ENCODE measurements at regions not wholly inside any gene's neighbourhood (a gene's known extent, or its start where the extent isn't known, plus 50 kb on each side); places are given as distances from the start of the nearest gene placed in this dataset.

- H3K27me3 ChIP-seq (ENCODE audit: control insufficient read depth in 2 of 2, insufficient read depth in 1 of 2, low read length in 1 of 2) = no peaks in the 10 kb centered on the region
- H3K4me1 ChIP-seq (ENCODE audit: control insufficient read depth in 2 of 2, insufficient read depth in 2 of 2, low read length in 2 of 2) = no peaks in the 10 kb centered on the region
- DNase-seq (ENCODE audit: low read depth in 6 of 9, low spot score in 9 of 9) = no peak
- no peaks in the 10 kb centered on the region for H3K9me3 ChIP-seq (ENCODE audit: control insufficient read depth in 2 of 2, insufficient read depth in 1 of 2, low read length in 1 of 2)
- WGBS = 92% methylated on average over 1 of the region's 1 CpG
- no peak overlapping the region for H3K27ac ChIP-seq (ENCODE audit: low read depth in 1 of 2, low read length in 1 of 2)
- H3K4me3 ChIP-seq (ENCODE audit: low read length in 2 of 2) = no peak overlapping the region
- H3K36me3 ChIP-seq (ENCODE audit: control insufficient read depth in 2 of 2, insufficient read depth in 2 of 2, low read length in 1 of 2) = no peaks in the 10 kb centered on the region
Observed at GRCh38 chr6:139572001-139572400, 197.6 kb upstream of the CITED2 start.

GRCh38 chr6:139570166-139570565 lies 195.7 kb upstream of the CITED2 start:
- Histone ChIP-seq H3K4me3 (ENCODE audit: low read length in 2 of 2) (no peak overlapping the region), H3K9me3 (ENCODE audit: control insufficient read depth in 2 of 2, insufficient read depth in 1 of 2, low read length in 1 of 2) (no peaks in the 10 kb centered on the region), H3K4me1 (ENCODE audit: control insufficient read depth in 2 of 2, insufficient read depth in 2 of 2, low read length in 2 of 2) (no peaks in the 10 kb centered on the region), H3K27me3 (ENCODE audit: control insufficient read depth in 2 of 2, insufficient read depth in 1 of 2, low read length in 1 of 2) (no peaks in the 10 kb centered on the region), H3K36me3 (ENCODE audit: control insufficient read depth in 2 of 2, insufficient read depth in 2 of 2, low read length in 1 of 2) (no peaks in the 10 kb centered on the region), H3K27ac (ENCODE audit: low read depth in 1 of 2, low read length in 1 of 2) (no peak overlapping the region)
- 95% methylated on average over 3 of the region's 3 CpGs for WGBS
- no peak for DNase-seq (ENCODE audit: low read depth in 6 of 9, low spot score in 9 of 9)

- Histone ChIP-seq H3K27me3 (ENCODE audit: control insufficient read depth in 2 of 2, insufficient read depth in 1 of 2, low read length in 1 of 2) (no peaks in the 10 kb centered on the region), H3K27ac (ENCODE audit: low read depth in 1 of 2, low read length in 1 of 2) (no peak overlapping the region), H3K36me3 (ENCODE audit: control insufficient read depth in 2 of 2, insufficient read depth in 2 of 2, low read length in 1 of 2) (no peaks in the 10 kb centered on the region), H3K9me3 (ENCODE audit: control insufficient read depth in 2 of 2, insufficient read depth in 1 of 2, low read length in 1 of 2) (no peaks in the 10 kb centered on the region), H3K4me1 (ENCODE audit: control insufficient read depth in 2 of 2, insufficient read depth in 2 of 2, low read length in 2 of 2) (no peaks in the 10 kb centered on the region), H3K4me3 (ENCODE audit: low read length in 2 of 2) (no peak overlapping the region)
- DNase-seq (ENCODE audit: low read depth in 6 of 9, low spot score in 9 of 9) = no peak
- WGBS = 94% methylated on average over 4 of the region's 4 CpGs
Observed at GRCh38 chr6:139569566-139569965, 195.1 kb upstream of the CITED2 start.

GRCh38 chr6:139568956-139569538 lies 194.6 kb upstream of the CITED2 start:
- no peaks in the 10 kb centered on the region for H3K36me3 ChIP-seq (ENCODE audit: control insufficient read depth in 2 of 2, insufficient read depth in 2 of 2, low read length in 1 of 2)
- no peak overlapping the region for H3K27ac ChIP-seq (ENCODE audit: low read depth in 1 of 2, low read length in 1 of 2)
- no peaks in the 10 kb centered on the region for H3K4me1 ChIP-seq (ENCODE audit: control insufficient read depth in 2 of 2, insufficient read depth in 2 of 2, low read length in 2 of 2)
- no peaks in the 10 kb centered on the region for H3K27me3 ChIP-seq (ENCODE audit: control insufficient read depth in 2 of 2, insufficient read depth in 1 of 2, low read length in 1 of 2)
- H3K4me3 ChIP-seq (ENCODE audit: low read length in 2 of 2) = no peak overlapping the region
- no peaks in the 10 kb centered on the region for H3K9me3 ChIP-seq (ENCODE audit: control insufficient read depth in 2 of 2, insufficient read depth in 1 of 2, low read length in 1 of 2)
- 92% methylated on average over 5 of the region's 5 CpGs for WGBS
- no peak for DNase-seq (ENCODE audit: low read depth in 6 of 9, low spot score in 9 of 9)

- Histone ChIP-seq H3K27ac (ENCODE audit: low read depth in 1 of 2, low read length in 1 of 2) (no peak overlapping the region), H3K27me3 (ENCODE audit: control insufficient read depth in 2 of 2, insufficient read depth in 1 of 2, low read length in 1 of 2) (no peaks in the 10 kb centered on the region), H3K4me1 (ENCODE audit: control insufficient read depth in 2 of 2, insufficient read depth in 2 of 2, low read length in 2 of 2) (no peaks in the 10 kb centered on the region), H3K4me3 (ENCODE audit: low read length in 2 of 2) (no peak overlapping the region), H3K36me3 (ENCODE audit: control insufficient read depth in 2 of 2, insufficient read depth in 2 of 2, low read length in 1 of 2) (no peaks in the 10 kb centered on the region), H3K9me3 (ENCODE audit: control insufficient read depth in 2 of 2, insufficient read depth in 1 of 2, low read length in 1 of 2) (no peaks in the 10 kb centered on the region)
- no peak for DNase-seq (ENCODE audit: low read depth in 6 of 9, low spot score in 9 of 9)
- 92% methylated on average over 3 of the region's 3 CpGs for WGBS
Observed at GRCh38 chr6:139568151-139568955, 193.9 kb upstream of the CITED2 start.

GRCh38 chr6:139567095-139567494 lies 192.6 kb upstream of the CITED2 start:
- Histone ChIP-seq H3K27ac (ENCODE audit: low read depth in 1 of 2, low read length in 1 of 2) (no peak overlapping the region), H3K4me3 (ENCODE audit: low read length in 2 of 2) (no peak overlapping the region), H3K36me3 (ENCODE audit: control insufficient read depth in 2 of 2, insufficient read depth in 2 of 2, low read length in 1 of 2) (no peaks in the 10 kb centered on the region), H3K27me3 (ENCODE audit: control insufficient read depth in 2 of 2, insufficient read depth in 1 of 2, low read length in 1 of 2) (no peaks in the 10 kb centered on the region), H3K9me3 (ENCODE audit: control insufficient read depth in 2 of 2, insufficient read depth in 1 of 2, low read length in 1 of 2) (no peaks in the 10 kb centered on the region), H3K4me1 (ENCODE audit: control insufficient read depth in 2 of 2, insufficient read depth in 2 of 2, low read length in 2 of 2) (no peaks in the 10 kb centered on the region)
- WGBS = 97% methylated on average over 3 of the region's 3 CpGs
- no peak for DNase-seq (ENCODE audit: low read depth in 6 of 9, low spot score in 9 of 9)

- no peaks in the 10 kb centered on the region for H3K27me3 ChIP-seq (ENCODE audit: control insufficient read depth in 2 of 2, insufficient read depth in 1 of 2, low read length in 1 of 2)
- H3K36me3 ChIP-seq (ENCODE audit: control insufficient read depth in 2 of 2, insufficient read depth in 2 of 2, low read length in 1 of 2) = no peaks in the 10 kb centered on the region
- H3K4me3 ChIP-seq (ENCODE audit: low read length in 2 of 2) = no peak overlapping the region
- H3K4me1 ChIP-seq (ENCODE audit: control insufficient read depth in 2 of 2, insufficient read depth in 2 of 2, low read length in 2 of 2) = no peaks in the 10 kb centered on the region
- no peak overlapping the region for H3K27ac ChIP-seq (ENCODE audit: low read depth in 1 of 2, low read length in 1 of 2)
- 39% methylated on average over 1 of the region's 1 CpG for WGBS
- DNase-seq (ENCODE audit: low read depth in 6 of 9, low spot score in 9 of 9) = no peak
- H3K9me3 ChIP-seq (ENCODE audit: control insufficient read depth in 2 of 2, insufficient read depth in 1 of 2, low read length in 1 of 2) = no peaks in the 10 kb centered on the region
Observed at GRCh38 chr6:139565591-139565990, 191.1 kb upstream of the CITED2 start.

- Histone ChIP-seq H3K9me3 (ENCODE audit: control insufficient read depth in 2 of 2, insufficient read depth in 1 of 2, low read length in 1 of 2) (no peaks in the 10 kb centered on the region), H3K4me3 (ENCODE audit: low read length in 2 of 2) (no peak overlapping the region), H3K27me3 (ENCODE audit: control insufficient read depth in 2 of 2, insufficient read depth in 1 of 2, low read length in 1 of 2) (no peaks in the 10 kb centered on the region), H3K4me1 (ENCODE audit: control insufficient read depth in 2 of 2, insufficient read depth in 2 of 2, low read length in 2 of 2) (no peaks in the 10 kb centered on the region), H3K27ac (ENCODE audit: low read depth in 1 of 2, low read length in 1 of 2) (no peak overlapping the region), H3K36me3 (ENCODE audit: control insufficient read depth in 2 of 2, insufficient read depth in 2 of 2, low read length in 1 of 2) (no peaks in the 10 kb centered on the region)
- DNase-seq (ENCODE audit: low read depth in 6 of 9, low spot score in 9 of 9) = no peak
- WGBS = 97% methylated on average over 3 of the region's 3 CpGs
Observed at GRCh38 chr6:139557547-139557946, 183.1 kb upstream of the CITED2 start.

- no peaks in the 10 kb centered on the region for H3K4me1 ChIP-seq (ENCODE audit: control insufficient read depth in 2 of 2, insufficient read depth in 2 of 2, low read length in 2 of 2)
- H3K4me3 ChIP-seq (ENCODE audit: low read length in 2 of 2) = no peak overlapping the region
- no peaks in the 10 kb centered on the region for H3K36me3 ChIP-seq (ENCODE audit: control insufficient read depth in 2 of 2, insufficient read depth in 2 of 2, low read length in 1 of 2)
- no peaks in the 10 kb centered on the region for H3K27me3 ChIP-seq (ENCODE audit: control insufficient read depth in 2 of 2, insufficient read depth in 1 of 2, low read length in 1 of 2)
- no peaks in the 10 kb centered on the region for H3K9me3 ChIP-seq (ENCODE audit: control insufficient read depth in 2 of 2, insufficient read depth in 1 of 2, low read length in 1 of 2)
- DNase-seq (ENCODE audit: low read depth in 6 of 9, low spot score in 9 of 9) = no peak
- H3K27ac ChIP-seq (ENCODE audit: low read depth in 1 of 2, low read length in 1 of 2) = no peak overlapping the region
Observed at GRCh38 chr6:139556532-139556931, 182.1 kb upstream of the CITED2 start.

Measured in thymus (tissue), 11 donors.